ENCODE measurements at regions not wholly inside any gene's neighbourhood (a gene's known extent, or its start where the extent isn't known, plus 50 kb on each side); places are given as distances from the start of the nearest gene placed in this dataset.

DNA sequence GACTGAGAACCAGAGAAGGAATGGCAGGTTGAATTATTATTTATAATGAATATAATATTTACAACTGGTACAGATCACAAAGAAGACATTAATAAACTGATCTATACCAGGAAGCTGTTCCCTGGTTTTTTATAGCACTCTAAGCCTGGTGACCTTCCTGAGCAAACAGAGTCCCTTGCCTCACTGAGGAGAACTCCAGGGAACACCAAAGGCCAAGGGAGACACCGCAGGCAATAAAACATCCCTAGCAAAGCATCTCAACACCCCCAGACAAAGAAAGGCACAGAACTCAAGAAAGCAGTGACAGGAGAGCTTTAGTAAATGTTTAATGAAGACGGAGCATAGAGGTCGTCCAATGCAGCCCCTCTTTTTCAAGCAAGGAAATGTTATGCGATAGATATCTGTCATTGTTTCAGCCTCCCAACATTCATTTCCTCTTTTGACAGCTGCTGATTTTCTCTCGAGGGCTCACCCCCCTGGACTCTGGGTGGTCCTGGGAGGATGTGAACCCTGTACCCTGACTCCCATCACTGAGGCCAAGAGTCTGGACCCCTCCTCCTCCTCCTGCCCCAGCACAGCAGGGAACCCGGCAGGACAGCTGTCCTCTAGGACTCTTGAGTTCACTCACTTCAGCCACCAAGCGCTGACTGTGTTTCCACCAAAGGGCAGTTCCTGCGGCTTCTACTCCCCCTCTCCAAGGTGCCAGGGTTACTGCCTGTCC is 342.5 kb upstream of the GATB start:
- ChIA-PET POLR2A (interaction anchor here (1.5 to 6.0 kb wide), 3 partner anchors 8 to 20 kb away, joined by 3 to 63 read pairs (median 34); no protein-coding TSS in a partner anchor), CTCF (interaction anchor here (0.6 to 1.4 kb wide), 3 partner anchors 9 to 246 kb away, joined by 4 read pairs; no protein-coding TSS in a partner anchor)
- ATAC-seq: no peak
- no peaks in the 10 kb centered on the region for H3K27me3 ChIP-seq (ENCODE audit: control insufficient read depth in 2 of 2, insufficient read depth in 2 of 2, low read length in 2 of 2)
- peak overlapping the region; percentile 89 for H3K27ac ChIP-seq (ENCODE audit: low read depth, low read length)
- intact Hi-C loops (cut with micrococcal nuclease): loop anchor here (5.0 to 10.0 kb wide), 5 partner anchors 111 to 1089 kb away; partner anchors contain the start of genes FBXW7 (in 1 of the 2), LRBA (in 1 of the 2) and RPS3A (in 1 of the 2)
- Mint-ChIP-seq H3K27me3 (no peaks in the 10 kb centered on the region), H3K4me3 (peak overlapping the region in 9 of 10 donors; percentile 72 to 98 (median 87)), H3K4me1 (peaks cover 70 to 100% (median 97%) of the 10 kb centered on the region in 7 donors), H3K27ac (peak overlapping the region; percentile 74 to 99 (median 97)), H3K9me3 (peaks cover 0 to 12% (median 0%) of the 10 kb centered on the region in 11 donors), H3K36me3 (peaks cover 0 to 49% (median 12%) of the 10 kb centered on the region in 5 donors)
- peak overlapping the region; percentile 18 for H3K4me3 ChIP-seq (ENCODE audit: low read length)
- H3K4me1 ChIP-seq (ENCODE audit: control insufficient read depth in 2 of 2, insufficient read depth in 2 of 2, low read length in 2 of 2): peaks cover 81 to 93% of the 10 kb centered on the region in 2 donors
- no peaks in the 10 kb centered on the region for H3K9me3 ChIP-seq (ENCODE audit: control insufficient read depth in 2 of 3, low read length in 3 of 3)
- no peak for DNase-seq
- no peaks in the 10 kb centered on the region for H3K36me3 ChIP-seq (ENCODE audit: control insufficient read depth in 2 of 3, insufficient read depth in 3 of 3, low read length in 3 of 3)

DNA sequence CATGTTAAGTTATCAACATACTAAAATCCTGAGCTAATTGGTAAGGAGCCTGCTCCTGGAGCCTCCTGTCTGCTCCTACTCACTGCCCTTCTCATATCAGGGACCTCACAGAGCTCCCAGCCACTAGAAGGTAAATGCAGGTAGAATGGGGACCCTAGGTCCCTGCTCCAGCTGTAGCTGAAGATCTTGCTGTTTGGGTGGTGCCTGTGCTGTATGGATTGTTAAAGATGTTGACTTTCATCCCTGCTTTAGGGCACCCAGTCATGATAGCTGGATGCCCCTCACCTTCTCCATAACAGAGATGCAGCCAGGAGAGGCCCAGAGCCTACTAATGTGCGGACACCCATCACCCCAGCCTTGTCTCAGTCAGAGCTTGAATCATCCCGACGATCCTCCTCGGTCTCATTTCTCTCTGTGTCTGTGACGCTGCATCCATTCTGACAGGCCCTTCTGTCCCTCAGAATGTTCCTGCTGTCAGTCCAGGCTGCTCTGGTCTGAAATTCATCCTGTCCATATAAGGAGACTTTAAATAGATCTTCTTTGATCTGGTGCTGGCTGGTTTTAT is 341.7 kb upstream of the GATB start:
- H3K4me3 ChIP-seq (ENCODE audit: low read length): peak overlapping the region; percentile 58
- DNase-seq (no peak), ATAC-seq (no peak)
- H3K9me3 ChIP-seq (ENCODE audit: control insufficient read depth in 2 of 3, low read length in 3 of 3): no peaks in the 10 kb centered on the region
- H3K4me1 ChIP-seq (ENCODE audit: control insufficient read depth in 2 of 2, insufficient read depth in 2 of 2, low read length in 2 of 2): peaks cover 90 to 94% of the 10 kb centered on the region in 2 donors
- H3K36me3 ChIP-seq (ENCODE audit: control insufficient read depth in 2 of 3, insufficient read depth in 3 of 3, low read length in 3 of 3): no peaks in the 10 kb centered on the region
- H3K27ac Mint-ChIP-seq: peak overlapping the region; percentile 95 to 99 (median 98)
- ChIA-PET POLR2A (interaction anchor here (0.5 to 6.0 kb wide), 10 partner anchors 9 to 577 kb away, joined by 3 to 63 read pairs (median 8); no protein-coding TSS in a partner anchor), CTCF (interaction anchor here (0.6 to 1.4 kb wide), 6 partner anchors 10 to 287 kb away, joined by 3 to 5 read pairs (median 4); no protein-coding TSS in a partner anchor)
- peaks cover 0 to 12% (median 0%) of the 10 kb centered on the region in 11 donors for H3K9me3 Mint-ChIP-seq
- peaks cover 0 to 51% (median 12%) of the 10 kb centered on the region in 5 donors for H3K36me3 Mint-ChIP-seq
- H3K4me1 Mint-ChIP-seq: peaks cover 65 to 96% (median 93%) of the 10 kb centered on the region in 7 donors
- peak overlapping the region in 9 of 10 donors; percentile 72 to 98 (median 87) for H3K4me3 Mint-ChIP-seq
- H3K27me3 ChIP-seq (ENCODE audit: control insufficient read depth in 2 of 2, insufficient read depth in 2 of 2, low read length in 2 of 2): no peaks in the 10 kb centered on the region
- intact Hi-C loops (cut with micrococcal nuclease): loop anchor here (5.0 to 10.0 kb wide), 5 partner anchors 110 to 1088 kb away; partner anchors contain the start of genes FBXW7 (in 1 of the 2), LRBA (in 1 of the 2) and RPS3A (in 1 of the 2)
- H3K27ac ChIP-seq (ENCODE audit: low read depth, low read length): peak overlapping the region; percentile 89
- no peaks in the 10 kb centered on the region for H3K27me3 Mint-ChIP-seq

- H3K27me3 Mint-ChIP-seq: no peaks in the 10 kb centered on the region
- Histone ChIP-seq H3K36me3 (ENCODE audit: control insufficient read depth in 2 of 3, insufficient read depth in 3 of 3, low read length in 3 of 3) (no peaks in the 10 kb centered on the region), H3K27ac (ENCODE audit: low read depth, low read length) (peak overlapping the region; percentile 89), H3K4me1 (ENCODE audit: control insufficient read depth in 2 of 2, insufficient read depth in 2 of 2, low read length in 2 of 2) (peaks cover 93 to 94% of the 10 kb centered on the region in 2 donors), H3K4me3 (ENCODE audit: low read length) (peak overlapping the region; percentile 58), H3K27me3 (ENCODE audit: control insufficient read depth in 2 of 2, insufficient read depth in 2 of 2, low read length in 2 of 2) (no peaks in the 10 kb centered on the region), H3K9me3 (ENCODE audit: control insufficient read depth in 2 of 3, low read length in 3 of 3) (no peaks in the 10 kb centered on the region)
- H3K4me1 Mint-ChIP-seq: peaks cover 65 to 96% (median 91%) of the 10 kb centered on the region in 7 donors
- ChIA-PET CTCF (interaction anchor here (0.8 to 1.4 kb wide), 7 partner anchors 10 to 288 kb away, joined by 3 to 5 read pairs (median 4); no protein-coding TSS in a partner anchor), POLR2A (interaction anchor here (0.5 to 6.0 kb wide), 21 partner anchors 10 to 691 kb away, joined by 3 to 63 read pairs (median 7); no protein-coding TSS in a partner anchor)
- H3K36me3 Mint-ChIP-seq: peaks cover 0 to 54% (median 12%) of the 10 kb centered on the region in 5 donors
- intact Hi-C loops (cut with micrococcal nuclease): loop anchor here (2.0 to 10.0 kb wide), 8 partner anchors 49 to 1087 kb away; partner anchors contain the start of genes RPS3A (in 2 of the 2), FBXW7 (in 1 of the 2) and LRBA (in 1 of the 2)
- ATAC-seq: no peak
- peak overlapping the region; percentile 72 to 98 (median 87) for H3K4me3 Mint-ChIP-seq
- H3K9me3 Mint-ChIP-seq: peaks cover 0 to 12% (median 0%) of the 10 kb centered on the region in 11 donors
- peak in 1 of 9 donors; percentile 21 for DNase-seq
- H3K27ac Mint-ChIP-seq: peak overlapping the region; percentile 95 to 99 (median 98)
Observed at GRCh38 chr4:152101556-152102435, 341.0 kb upstream of the GATB start.

GRCh38 chr4:152100379-152101201 is 339.8 kb upstream of the GATB start:
- H3K27me3 Mint-ChIP-seq: no peaks in the 10 kb centered on the region
- peaks cover 62 to 96% (median 92%) of the 10 kb centered on the region in 7 donors for H3K4me1 Mint-ChIP-seq
- intact Hi-C loops (cut with micrococcal nuclease): loop anchor here (1.0 to 10.0 kb wide), 21 partner anchors 10 to 1086 kb away; partner anchors contain the start of genes GATB (in 2 of the 2), RPS3A (in 2 of the 2), FBXW7 (in 1 of the 2) and LRBA (in 1 of the 2)
- POLR2A ChIA-PET: interaction anchor here (0.7 to 6.0 kb wide), 26 partner anchors 8 to 579 kb away, joined by 3 to 63 read pairs (median 6); partner anchors contain the start of gene TMEM154
- peak overlapping the region; percentile 72 to 98 (median 87) for H3K4me3 Mint-ChIP-seq
- H3K9me3 ChIP-seq (ENCODE audit: control insufficient read depth in 2 of 3, low read length in 3 of 3): no peaks in the 10 kb centered on the region
- DNase-seq (peak; percentile 40 to 96 (median 95)), ATAC-seq (peak; percentile 90)
- CTCF ChIA-PET: interaction anchor here (0.9 to 1.6 kb wide), 9 partner anchors 10 to 248 kb away, joined by 3 to 11 read pairs (median 4); no protein-coding TSS in a partner anchor
- no peaks in the 10 kb centered on the region for H3K36me3 ChIP-seq (ENCODE audit: control insufficient read depth in 2 of 3, insufficient read depth in 3 of 3, low read length in 3 of 3)
- no peaks in the 10 kb centered on the region for H3K27me3 ChIP-seq (ENCODE audit: control insufficient read depth in 2 of 2, insufficient read depth in 2 of 2, low read length in 2 of 2)
- peak overlapping the region; percentile 58 for H3K4me3 ChIP-seq (ENCODE audit: low read length)
- H3K27ac Mint-ChIP-seq: peak overlapping the region; percentile 95 to 99 (median 98)
- peaks cover 0 to 47% (median 12%) of the 10 kb centered on the region in 5 donors for H3K36me3 Mint-ChIP-seq
- H3K9me3 Mint-ChIP-seq: peaks cover 0 to 4% (median 0%) of the 10 kb centered on the region in 11 donors
- peak overlapping the region; percentile 89 for H3K27ac ChIP-seq (ENCODE audit: low read depth, low read length)
- H3K4me1 ChIP-seq (ENCODE audit: control insufficient read depth in 2 of 2, insufficient read depth in 2 of 2, low read length in 2 of 2): peaks cover 93 to 94% of the 10 kb centered on the region in 2 donors

DNA sequence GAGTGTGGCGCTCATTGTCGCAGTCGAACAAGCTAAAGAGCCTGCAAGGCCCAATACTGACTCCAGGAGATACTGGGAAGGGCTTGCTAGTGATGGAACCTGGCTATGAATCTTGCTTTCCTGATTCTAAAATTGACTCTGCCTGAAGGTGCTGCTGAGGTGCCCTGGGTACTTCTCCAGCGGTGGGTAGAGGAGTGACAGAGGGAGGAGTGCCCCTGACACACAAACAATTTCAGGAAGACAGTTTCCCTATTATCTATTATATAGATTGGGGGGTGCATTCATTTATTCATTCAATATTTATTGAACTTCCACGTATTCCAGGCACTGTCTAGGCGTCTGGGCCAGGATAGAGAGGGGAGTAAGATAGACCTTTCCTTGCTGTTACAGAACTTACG is 339.2 kb upstream of the GATB start:
- peaks cover 0 to 4% (median 0%) of the 10 kb centered on the region in 11 donors for H3K9me3 Mint-ChIP-seq
- H3K9me3 ChIP-seq (ENCODE audit: control insufficient read depth in 2 of 3, low read length in 3 of 3): no peaks in the 10 kb centered on the region
- DNase-seq: no peak
- peaks cover 0 to 45% (median 8%) of the 10 kb centered on the region in 5 donors for H3K36me3 Mint-ChIP-seq
- H3K27me3 ChIP-seq (ENCODE audit: control insufficient read depth in 2 of 2, insufficient read depth in 2 of 2, low read length in 2 of 2): no peaks in the 10 kb centered on the region
- ChIA-PET POLR2A (interaction anchor here (0.7 to 6.0 kb wide), 19 partner anchors 8 to 580 kb away, joined by 3 to 63 read pairs (median 8); partner anchors contain the start of gene TMEM154), CTCF (interaction anchor here (0.9 to 1.6 kb wide), 8 partner anchors 10 to 248 kb away, joined by 3 to 11 read pairs (median 4); no protein-coding TSS in a partner anchor)
- intact Hi-C loops (cut with micrococcal nuclease): loop anchor here (1.0 to 10.0 kb wide), 21 partner anchors 10 to 1085 kb away; partner anchors contain the start of genes GATB (in 2 of the 2), RPS3A (in 2 of the 2), FBXW7 (in 1 of the 2) and LRBA (in 1 of the 2)
- H3K4me3 ChIP-seq (ENCODE audit: low read length): peak overlapping the region; percentile 8
- peak overlapping the region; percentile 72 to 98 (median 87) for H3K4me3 Mint-ChIP-seq
- peak overlapping the region; percentile 89 for H3K27ac ChIP-seq (ENCODE audit: low read depth, low read length)
- ATAC-seq: peak; percentile 26
- peak overlapping the region; percentile 95 to 99 (median 98) for H3K27ac Mint-ChIP-seq
- peaks cover 64 to 96% (median 93%) of the 10 kb centered on the region in 7 donors for H3K4me1 Mint-ChIP-seq
- no peaks in the 10 kb centered on the region for H3K36me3 ChIP-seq (ENCODE audit: control insufficient read depth in 2 of 3, insufficient read depth in 3 of 3, low read length in 3 of 3)
- peaks cover 94 to 95% of the 10 kb centered on the region in 2 donors for H3K4me1 ChIP-seq (ENCODE audit: control insufficient read depth in 2 of 2, insufficient read depth in 2 of 2, low read length in 2 of 2)
- H3K27me3 Mint-ChIP-seq: no peaks in the 10 kb centered on the region
